Osteoblast (primary cell): ENCODE measurements at regions not wholly inside any gene's neighbourhood (a gene's known extent, or its start where the extent isn't known, plus 50 kb on each side); places are given as distances from the start of the nearest gene placed in this dataset.

Source experiments
- DNase-seq: peaks from one replicate; pipeline ENCODE4 v3.0.0; 2011; ENCODE audit warnings: low spot score, mixed read lengths; ENCODE audit not compliant: insufficient read length; ENCODE audit errors: missing footprints
- H2AFZ ChIP-seq: 2 replicates; pipeline ENCODE4 v1.6.0; 2011; ENCODE audit warnings: mild to moderate bottlenecking, low read length
- H3K27ac ChIP-seq: 2 replicates; pipeline ENCODE4 v1.5.1; 2011; ENCODE audit warnings: mild to moderate bottlenecking, low read depth, low read length, moderate library complexity
- H3K27me3 ChIP-seq: 2 replicates; pipeline ENCODE4 v1.6.0; 2012; ENCODE audit warnings: mild to moderate bottlenecking, control low read depth, inconsistent platforms, low read length, moderate library complexity; ENCODE audit not compliant: insufficient read depth
- H3K36me3 ChIP-seq: 2 replicates; pipeline ENCODE4 v1.5.1; 2011; ENCODE audit warnings: mild to moderate bottlenecking, low read length, control low read depth, moderate library complexity; ENCODE audit not compliant: insufficient read depth
- H3K4me1 ChIP-seq: 2 replicates; pipeline ENCODE4 v1.5.1; 2011; ENCODE audit warnings: mild to moderate bottlenecking, low read length, control low read depth, moderate library complexity; ENCODE audit not compliant: insufficient read depth
- H3K4me2 ChIP-seq: 2 replicates; pipeline ENCODE4 v1.6.0; 2011; ENCODE audit warnings: mild to moderate bottlenecking, low read length; ENCODE audit not compliant: insufficient read depth
- H3K4me3 ChIP-seq: fragments of 200-600 bp; sonication (generic); 3 replicates; pipeline ENCODE4 v1.5.1; 2012; ENCODE audit warnings: mild to moderate bottlenecking, low read length, inconsistent platforms; ENCODE audit not compliant: insufficient read depth
- H3K79me2 ChIP-seq: 2 replicates; pipeline ENCODE4 v1.6.0; 2012; ENCODE audit warnings: mild to moderate bottlenecking, low read length, control low read depth, inconsistent platforms; ENCODE audit not compliant: insufficient read depth
- H3K9me3 ChIP-seq: 2 replicates; pipeline ENCODE4 v1.5.1; 2011; ENCODE audit warnings: low read depth, low read length, control low read depth
- H4K20me1 ChIP-seq: 2 replicates; pipeline ENCODE4 v1.6.0; 2012; ENCODE audit warnings: mild to moderate bottlenecking, low read length, control low read depth; ENCODE audit not compliant: insufficient read depth
- CTCF ChIP-seq: IDR thresholded peaks from 2 replicates; pipeline ENCODE4 v1.5.1; 2011; ENCODE audit warnings: mild to moderate bottlenecking, low read depth, low read length, moderate library complexity; ENCODE audit errors: extremely low read depth

DNA sequence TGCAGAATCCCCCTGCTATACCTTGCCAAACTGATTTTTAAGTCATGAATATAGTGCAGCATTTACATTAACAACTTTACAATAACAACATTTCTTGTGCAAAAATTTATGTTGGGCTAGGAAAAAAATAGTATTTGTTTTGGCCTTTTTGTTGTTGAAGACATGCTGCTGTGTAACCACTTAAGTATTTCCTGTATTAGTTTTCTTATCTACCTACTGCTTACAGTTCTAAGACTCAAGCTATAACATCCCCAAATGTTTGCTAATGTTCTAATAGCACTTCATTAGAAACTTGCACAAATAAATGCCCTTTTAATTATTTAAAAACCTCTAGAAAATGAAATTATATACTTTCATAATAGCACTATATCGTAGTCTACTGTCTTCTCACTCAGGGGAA is 154.3 kb upstream of the DOCK10 start:
- H3K79me2 ChIP-seq: no peaks in the 10 kb centered on the region
- no peak for TF ChIP-seq CTCF
- no peak overlapping the region for H3K4me3 ChIP-seq
- no peak overlapping the region for H3K4me2 ChIP-seq
- no peaks in the 10 kb centered on the region for H4K20me1 ChIP-seq
- H3K27me3 ChIP-seq: no peaks in the 10 kb centered on the region
- no peak overlapping the region for H2AFZ ChIP-seq
- H3K36me3 ChIP-seq: no peaks in the 10 kb centered on the region
- no peak overlapping the region for H3K27ac ChIP-seq
- H3K9me3 ChIP-seq: no peaks in the 10 kb centered on the region
- no peak for DNase-seq
- peaks cover 9% of the 10 kb centered on the region for H3K4me1 ChIP-seq

DNA sequence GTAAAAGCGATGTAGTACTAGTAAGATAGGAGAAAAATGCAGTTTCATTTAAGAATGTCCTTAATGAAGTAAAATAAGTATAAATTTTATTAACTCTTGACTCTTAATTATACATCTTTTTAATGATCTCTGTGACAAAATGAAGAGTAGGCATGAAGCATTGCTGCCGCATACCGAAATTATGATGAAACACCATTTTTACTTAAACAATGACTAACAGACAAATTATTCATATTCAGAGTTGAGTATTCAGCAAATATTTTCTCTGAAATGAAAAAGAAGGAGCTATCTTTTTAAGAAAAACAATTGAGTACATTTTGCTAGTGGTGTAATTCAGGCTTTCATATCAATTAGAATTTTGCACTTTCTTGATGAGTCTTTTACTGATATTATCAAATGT is 150.6 kb upstream of the DOCK10 start:
- peak overlapping the region; percentile 0 for H3K4me2 ChIP-seq
- H3K4me1 ChIP-seq: peaks cover 14% of the 10 kb centered on the region
- H3K27ac ChIP-seq: no peak overlapping the region
- H2AFZ ChIP-seq: no peak overlapping the region
- no peaks in the 10 kb centered on the region for H4K20me1 ChIP-seq
- H3K9me3 ChIP-seq: no peaks in the 10 kb centered on the region
- no peak for TF ChIP-seq CTCF
- no peaks in the 10 kb centered on the region for H3K79me2 ChIP-seq
- no peak for DNase-seq
- H3K36me3 ChIP-seq: no peaks in the 10 kb centered on the region
- no peak overlapping the region for H3K4me3 ChIP-seq
- H3K27me3 ChIP-seq: no peaks in the 10 kb centered on the region

- H3K27me3 ChIP-seq: no peaks in the 10 kb centered on the region
- H3K9me3 ChIP-seq: no peaks in the 10 kb centered on the region
- no peak overlapping the region for H3K4me3 ChIP-seq
- peaks cover 14% of the 10 kb centered on the region for H3K4me1 ChIP-seq
- TF ChIP-seq CTCF: no peak
- no peaks in the 10 kb centered on the region for H3K36me3 ChIP-seq
- no peaks in the 10 kb centered on the region for H3K79me2 ChIP-seq
- H3K27ac ChIP-seq: no peak overlapping the region
- H4K20me1 ChIP-seq: no peaks in the 10 kb centered on the region
- H2AFZ ChIP-seq: no peak overlapping the region
- DNase-seq: no peak
- no peak overlapping the region for H3K4me2 ChIP-seq
Observed at GRCh38 chr2:225190987-225191386, 148.7 kb upstream of the DOCK10 start.

DNA sequence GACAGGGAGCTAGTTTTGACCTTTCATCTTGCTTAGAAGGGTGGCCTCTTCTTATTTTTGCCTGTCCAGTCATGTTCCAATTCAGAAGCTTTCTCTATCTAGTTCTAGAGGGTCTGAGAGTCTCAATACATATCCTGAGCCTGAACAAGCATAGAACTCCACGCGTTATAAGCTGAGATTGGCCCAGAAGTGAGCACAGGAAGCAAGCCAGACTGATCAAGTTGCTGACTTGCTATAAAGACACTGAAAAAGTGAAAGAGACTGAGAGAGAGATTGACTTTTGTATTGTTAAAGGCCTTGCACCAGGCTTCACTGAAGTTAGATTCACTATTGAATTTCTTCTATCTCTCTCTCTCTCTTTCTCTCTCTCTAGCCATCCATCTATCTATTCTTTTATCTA is 142.7 kb upstream of the DOCK10 start:
- no peak for TF ChIP-seq CTCF
- Histone ChIP-seq H3K4me2 (no peak overlapping the region), H3K4me1 (no peaks in the 10 kb centered on the region), H2AFZ (no peak overlapping the region), H3K27ac (no peak overlapping the region), H3K36me3 (no peaks in the 10 kb centered on the region), H3K9me3 (no peaks in the 10 kb centered on the region), H3K4me3 (no peak overlapping the region), H3K79me2 (no peaks in the 10 kb centered on the region), H4K20me1 (no peaks in the 10 kb centered on the region), H3K27me3 (no peaks in the 10 kb centered on the region)
- DNase-seq: no peak
